SK-N-SH treated with all-trans-retinoic acid at 6 μM for 48 hours (cell line): ENCODE measurements at regions not wholly inside any gene's neighbourhood (a gene's known extent, or its start where the extent isn't known, plus 50 kb on each side); places are given as distances from the start of the nearest gene placed in this dataset.

Source experiments
- RARB ChIP-seq: fragments of 250-450 bp; sonication (Bioruptor Pico); IDR thresholded peaks from 2 replicates; pipeline ENCODE4 v1.8.0; 2021; ENCODE audit warnings: mild to moderate bottlenecking, moderate library complexity
- SNAI2 ChIP-seq: fragments of 250-450 bp; sonication (Bioruptor Pico); IDR thresholded peaks from 2 replicates; pipeline ENCODE4 v1.5.0; 2020; ENCODE audit warnings: mild to moderate bottlenecking, moderate library complexity
- ZFP3 ChIP-seq: fragments of 250-450 bp; sonication (Bioruptor Pico); IDR thresholded peaks from 2 replicates; pipeline ENCODE4 v1.5.0; 2020; ENCODE audit warnings: mild to moderate bottlenecking, moderate library complexity
- TF ChIP-seq, protein P1 (sequence below): fragments of 250-450 bp; sonication (Bioruptor Pico); IDR thresholded peaks from 2 replicates; pipeline ENCODE4 v1.8.0; 2021; ENCODE audit warnings: low read depth, mild to moderate bottlenecking, moderate library complexity, borderline replicate concordance

DNA sequence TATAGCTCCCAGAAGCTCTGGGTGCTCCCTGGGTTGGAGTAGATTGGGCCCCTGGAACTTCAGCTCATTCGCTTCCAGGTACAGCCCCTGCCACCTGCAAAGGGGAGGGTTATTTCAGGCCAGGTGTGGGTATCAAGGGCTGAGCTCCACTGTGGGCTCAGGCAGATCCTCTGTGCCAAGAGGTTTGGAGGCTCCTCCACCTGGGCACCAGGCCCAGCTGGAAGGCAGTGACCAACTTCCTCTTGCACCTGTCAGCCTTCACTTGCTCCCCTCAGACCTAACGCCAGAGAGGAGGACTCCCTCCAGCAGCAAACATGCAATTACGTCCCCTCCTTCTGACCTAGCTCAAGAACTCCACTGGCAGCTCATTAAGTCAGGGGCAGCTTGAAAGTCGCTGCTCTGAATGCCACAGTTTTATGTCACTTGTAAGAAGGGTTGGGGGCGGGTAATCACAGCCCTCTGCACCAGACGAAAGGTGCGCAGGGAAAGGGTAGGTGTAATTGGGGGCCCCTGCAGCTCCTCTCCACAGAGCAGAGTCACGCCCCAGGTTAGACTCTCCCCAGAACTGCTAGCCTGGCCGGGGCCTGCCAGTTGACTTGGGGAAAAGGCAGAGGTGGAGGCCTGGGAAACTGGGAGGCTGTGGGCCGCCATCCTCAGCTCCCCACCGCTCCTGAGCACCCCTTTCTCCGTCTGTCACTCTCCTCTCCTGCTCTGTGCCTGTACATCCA lies 125.0 kb upstream of the TMPRSS2 start:
- no peak for TF ChIP-seq RARB
- TF ChIP-seq ZFP3 (CRISPR knock-in tag), result no peak
- TF ChIP-seq, protein P1, sequence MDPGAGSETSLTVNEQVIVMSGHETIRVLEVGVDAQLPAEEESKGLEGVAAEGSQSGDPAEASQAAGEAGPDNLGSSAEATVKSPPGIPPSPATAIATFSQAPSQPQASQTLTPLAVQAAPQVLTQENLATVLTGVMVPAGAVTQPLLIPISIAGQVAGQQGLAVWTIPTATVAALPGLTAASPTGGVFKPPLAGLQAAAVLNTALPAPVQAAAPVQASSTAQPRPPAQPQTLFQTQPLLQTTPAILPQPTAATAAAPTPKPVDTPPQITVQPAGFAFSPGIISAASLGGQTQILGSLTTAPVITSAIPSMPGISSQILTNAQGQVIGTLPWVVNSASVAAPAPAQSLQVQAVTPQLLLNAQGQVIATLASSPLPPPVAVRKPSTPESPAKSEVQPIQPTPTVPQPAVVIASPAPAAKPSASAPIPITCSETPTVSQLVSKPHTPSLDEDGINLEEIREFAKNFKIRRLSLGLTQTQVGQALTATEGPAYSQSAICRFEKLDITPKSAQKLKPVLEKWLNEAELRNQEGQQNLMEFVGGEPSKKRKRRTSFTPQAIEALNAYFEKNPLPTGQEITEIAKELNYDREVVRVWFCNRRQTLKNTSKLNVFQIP, result no peak
- no peak for TF ChIP-seq SNAI2 (CRISPR knock-in tag)
